ENCODE measurements at regions not wholly inside any gene's neighbourhood (a gene's known extent, or its start where the extent isn't known, plus 50 kb on each side); places are given as distances from the start of the nearest gene placed in this dataset.

GRCh38 chr15:31469786-31470525 lies 143.3 kb downstream of the KLF13 start:
- Mint-ChIP-seq H3K27ac (no peak overlapping the region), H3K36me3 (no peaks in the 10 kb centered on the region), H3K27me3 (peaks cover 2% of the 10 kb centered on the region), H3K4me1 (ENCODE audit: unreplicated experiment) (peaks cover 7% of the 10 kb centered on the region), H3K4me3 (no peak overlapping the region), H3K9me3 (no peaks in the 10 kb centered on the region)
- no peak for TF ChIP-seq CTCF (conservative IDR thresholded peaks at IDR 0.05)
- DNase-seq (ENCODE audit: extremely low spot score, unreplicated experiment) = peak; percentile 25

- peak; percentile 8 for DNase-seq (ENCODE audit: extremely low spot score, unreplicated experiment)
- H3K4me1 Mint-ChIP-seq (ENCODE audit: unreplicated experiment) = peaks cover 7% of the 10 kb centered on the region
- H3K4me3 Mint-ChIP-seq = no peak overlapping the region
- TF ChIP-seq CTCF (conservative IDR thresholded peaks at IDR 0.05) = no peak
- no peak overlapping the region for H3K27ac Mint-ChIP-seq
- H3K27me3 Mint-ChIP-seq = no peaks in the 10 kb centered on the region
- no peaks in the 10 kb centered on the region for H3K9me3 Mint-ChIP-seq
- H3K36me3 Mint-ChIP-seq = no peaks in the 10 kb centered on the region
Observed at GRCh38 chr15:31470756-31471155, 144.1 kb downstream of the KLF13 start.

- no peaks in the 10 kb centered on the region for H3K36me3 Mint-ChIP-seq
- no peaks in the 10 kb centered on the region for H3K9me3 Mint-ChIP-seq
- no peak for TF ChIP-seq CTCF (conservative IDR thresholded peaks at IDR 0.05)
- peak; percentile 40 for DNase-seq (ENCODE audit: extremely low spot score, unreplicated experiment)
- no peaks in the 10 kb centered on the region for H3K27me3 Mint-ChIP-seq
- H3K27ac Mint-ChIP-seq = no peak overlapping the region
- peaks cover 7% of the 10 kb centered on the region for H3K4me1 Mint-ChIP-seq (ENCODE audit: unreplicated experiment)
- H3K4me3 Mint-ChIP-seq = no peak overlapping the region
Observed at GRCh38 chr15:31471731-31472430, 145.2 kb downstream of the KLF13 start.

GRCh38 chr15:31472636-31473384 lies 146.2 kb downstream of the KLF13 start:
- Mint-ChIP-seq H3K36me3 (no peaks in the 10 kb centered on the region), H3K4me3 (no peak overlapping the region), H3K27me3 (no peaks in the 10 kb centered on the region), H3K27ac (peak overlapping the region; percentile 67), H3K4me1 (ENCODE audit: unreplicated experiment) (peaks cover 7% of the 10 kb centered on the region), H3K9me3 (no peaks in the 10 kb centered on the region)
- DNase-seq (ENCODE audit: extremely low spot score, unreplicated experiment) = no peak
- no peak for TF ChIP-seq CTCF (conservative IDR thresholded peaks at IDR 0.05)

- Mint-ChIP-seq H3K36me3 (no peaks in the 10 kb centered on the region), H3K27me3 (no peaks in the 10 kb centered on the region), H3K27ac (peak overlapping the region; percentile 67), H3K9me3 (no peaks in the 10 kb centered on the region), H3K4me3 (no peak overlapping the region), H3K4me1 (ENCODE audit: unreplicated experiment) (peaks cover 7% of the 10 kb centered on the region)
- no peak for DNase-seq (ENCODE audit: extremely low spot score, unreplicated experiment)
- TF ChIP-seq CTCF (conservative IDR thresholded peaks at IDR 0.05) = no peak
Observed at GRCh38 chr15:31473385-31474058, 146.9 kb downstream of the KLF13 start.

All from type B pancreatic cell (in vitro differentiated cells).